ENCODE measurements at regions not wholly inside any gene's neighbourhood (a gene's known extent, or its start where the extent isn't known, plus 50 kb on each side); places are given as distances from the start of the nearest gene placed in this dataset.

GRCh38 chr20:17856837-17857605, 111.6 kb downstream of the SNX5 start (continued):
- TF ChIP-seq USF2 (IDR thresholded peaks at IDR 0.05; ENCODE audit: low read depth, low read length): no peak
- TF ChIP-seq USF2 (CRISPR knock-in tag; IDR thresholded peaks at IDR 0.05; ENCODE audit: borderline replicate concordance): 0 out of 2 replicates have a peak, but pooled peaks have one; percentile 6

GRCh38 chr20:17856024-17856564, 112.5 kb downstream of the SNX5 start:
- Histone ChIP-seq H3K79me2 (ENCODE audit: insufficient read depth, low read length) (peaks cover 2% of the 10 kb centered on the region), H3K9me3 (ENCODE audit: low read length) (no peaks in the 10 kb centered on the region), H3K4me3 (replicated peaks in 1 of 3; ENCODE audit: insufficient read depth in 1 of 3, low read depth in 2 of 3, low read length in 3 of 3) (peak overlapping the region in 1 of 3 experiments; percentile 28; a peak in 2 of 6 replicates), H3K4me1 (ENCODE audit: insufficient read depth, low read length) (peaks cover 80% of the 10 kb centered on the region), H3K27me3 (ENCODE audit: control insufficient read depth in 1 of 2, insufficient read depth in 2 of 2, low read length in 2 of 2) (no peaks in the 10 kb centered on the region), H3K36me3 (replicated peaks in 1 of 2; ENCODE audit: control insufficient read depth in 1 of 2, insufficient read depth in 2 of 2, low read length in 2 of 2) (no peaks in the 10 kb centered on the region), H2AFZ (ENCODE audit: low read length) (no peak overlapping the region), H4K20me1 (ENCODE audit: insufficient read depth, low read length) (no peaks in the 10 kb centered on the region), H3K4me2 (ENCODE audit: low read depth, low read length) (peak overlapping the region; percentile 55), H3K27ac (ENCODE audit: extremely low read length, insufficient read depth, low read length) (peak overlapping the region; percentile 86), H3K9ac (ENCODE audit: insufficient read depth, low read depth, low read length) (peak overlapping the region; percentile 58)
- intact Hi-C loops (cut with micrococcal nuclease; ENCODE audit: unreplicated experiment): loop anchor here (1.0 to 5.0 kb wide), 3 partner anchors 33 to 141 kb away; no protein-coding TSS in a partner anchor
- in situ Hi-C loops (cut with HindIII; ENCODE audit: extremely low pct_ligation_motif_present, low pct_unique_long_range_greater_than_20kb): no loop called here
- ChIA-PET POLR2A (interaction anchor here (0.6 to 18.0 kb wide), 28 partner anchors 10 to 432 kb away, joined by 3 to 763 read pairs (median 6); partner anchors contain the start of genes BANF2, DSTN, RRBP1 and ZNF133), CTCF (ENCODE audit: low intra/inter-chr PET ratio, low total read pairs) (no interaction called here)
- DNase-seq (ENCODE audit: low spot score): peak; percentile 100
- peak; percentile 87 for FAIRE-seq
- ATAC-seq: peak; percentile 75
- WGBS (ENCODE audit: low lambda C conversion rate): 0% methylated on average over 3 of the region's 3 CpGs
- BruUV-seq (replicated peaks): no TSS peak
- no peak for TF ChIP-seq IRF1 (CRISPR knock-in tag; IDR thresholded peaks at IDR 0.05; ENCODE audit: low read depth)
- TF ChIP-seq ETV5 (CRISPR knock-in tag; IDR thresholded peaks at IDR 0.05; ENCODE audit: borderline replicate concordance): peak; percentile 83
- no peak for TF ChIP-seq MTF2 (CRISPR knock-in tag; IDR thresholded peaks at IDR 0.05; ENCODE audit: borderline replicate concordance)
- TF ChIP-seq U2AF2 (IDR thresholded peaks at IDR 0.05; ENCODE audit: low read depth, low read length): no peak
- no peak for TF ChIP-seq ZFP36L2 (CRISPR knock-in tag; IDR thresholded peaks at IDR 0.05)
- TF ChIP-seq PRDM10 (CRISPR knock-in tag; IDR thresholded peaks at IDR 0.05; ENCODE audit: low read depth): peak; percentile 88; the same call in 1 of the 2 replicates

All from HepG2 (cell line).